ENCODE measurements at regions not wholly inside any gene's neighbourhood (a gene's known extent, or its start where the extent isn't known, plus 50 kb on each side); places are given as distances from the start of the nearest gene placed in this dataset.
"Not testable (repeated sequence)": the region's sequence is repeated elsewhere in the genome, so short reads cannot be mapped to it uniquely, and the experiment has no call there.

DNA sequence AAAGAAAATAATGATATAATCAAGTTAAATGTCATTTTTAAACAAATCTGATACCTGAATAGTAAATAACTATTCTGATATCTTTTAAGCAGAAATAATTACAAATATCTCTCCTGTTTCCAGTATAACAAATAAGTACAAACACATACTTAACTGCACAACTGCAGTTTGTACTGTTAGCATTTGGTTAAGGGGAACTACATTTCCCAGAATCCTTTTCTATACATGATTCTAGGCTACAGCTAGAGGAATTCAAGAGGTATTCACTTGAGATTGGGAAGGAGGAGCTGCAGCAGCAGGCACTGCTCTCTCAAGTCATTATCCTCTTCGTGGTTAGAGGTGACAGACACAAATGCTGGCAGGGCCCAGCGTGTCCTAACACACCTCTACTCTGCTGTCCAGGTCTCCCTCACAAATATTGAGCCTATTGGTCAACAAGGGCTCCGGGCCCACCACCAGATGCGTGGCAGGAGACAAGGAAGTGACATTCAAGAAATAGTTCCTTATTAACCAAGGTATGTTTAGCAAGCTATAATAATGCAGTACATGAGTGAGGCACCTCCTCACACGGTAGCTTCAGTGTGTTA lies 255.1 kb upstream of the MKLN1 start:
- no peaks in the 10 kb centered on the region for H3K27me3 ChIP-seq (ENCODE audit: low read depth, low read length)
- H3K27ac ChIP-seq (ENCODE audit: low read length), result peak overlapping the region; percentile 52
- peaks cover 6 to 48% of the 10 kb centered on the region in 2 donors for H3K4me1 ChIP-seq (ENCODE audit: control insufficient read depth in 1 of 2, insufficient read depth in 2 of 2, low read length in 2 of 2)
- peak overlapping the region in 1 of 2 donors; percentile 32 for H3K4me3 ChIP-seq (ENCODE audit: low read depth in 1 of 2, low read length in 2 of 2)
- peaks cover 0 to 2% of the 10 kb centered on the region in 2 donors for H3K36me3 ChIP-seq (ENCODE audit: control insufficient read depth in 1 of 2, insufficient read depth in 2 of 2, low read length in 2 of 2)
- no peaks in the 10 kb centered on the region for H3K9me3 ChIP-seq (ENCODE audit: control insufficient read depth in 1 of 2, low read length in 2 of 2)

DNA sequence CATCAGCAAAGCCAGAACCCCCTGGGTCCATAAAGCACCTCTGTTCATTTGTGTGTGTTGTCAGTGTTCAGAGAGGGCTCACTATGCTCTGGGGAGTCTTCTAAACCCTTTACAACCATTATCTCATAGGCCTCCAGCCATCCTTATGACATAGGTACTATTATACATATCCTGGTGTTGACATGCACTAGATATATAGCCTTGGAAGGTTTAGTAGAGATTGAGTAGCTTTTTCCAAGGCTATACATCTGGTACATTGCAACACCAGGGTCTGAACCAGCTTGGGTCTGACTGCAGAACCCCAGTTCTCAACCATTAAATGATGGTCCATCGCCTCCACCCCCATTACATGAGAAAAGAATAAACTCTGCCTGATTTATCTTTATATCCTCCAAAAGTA lies 253.6 kb upstream of the MKLN1 start:
- H3K4me3 ChIP-seq (ENCODE audit: low read depth in 1 of 2, low read length in 2 of 2), result no peak overlapping the region
- no peak overlapping the region for H3K27ac ChIP-seq (ENCODE audit: low read length)
- no peaks in the 10 kb centered on the region for H3K9me3 ChIP-seq (ENCODE audit: control insufficient read depth in 1 of 2, low read length in 2 of 2)
- H3K4me1 ChIP-seq (ENCODE audit: control insufficient read depth in 1 of 2, insufficient read depth in 2 of 2, low read length in 2 of 2), result peaks cover 6 to 40% of the 10 kb centered on the region in 2 donors
- H3K27me3 ChIP-seq (ENCODE audit: low read depth, low read length), result no peaks in the 10 kb centered on the region
- H3K36me3 ChIP-seq (ENCODE audit: control insufficient read depth in 1 of 2, insufficient read depth in 2 of 2, low read length in 2 of 2), result peaks cover 0 to 4% of the 10 kb centered on the region in 2 donors

DNA sequence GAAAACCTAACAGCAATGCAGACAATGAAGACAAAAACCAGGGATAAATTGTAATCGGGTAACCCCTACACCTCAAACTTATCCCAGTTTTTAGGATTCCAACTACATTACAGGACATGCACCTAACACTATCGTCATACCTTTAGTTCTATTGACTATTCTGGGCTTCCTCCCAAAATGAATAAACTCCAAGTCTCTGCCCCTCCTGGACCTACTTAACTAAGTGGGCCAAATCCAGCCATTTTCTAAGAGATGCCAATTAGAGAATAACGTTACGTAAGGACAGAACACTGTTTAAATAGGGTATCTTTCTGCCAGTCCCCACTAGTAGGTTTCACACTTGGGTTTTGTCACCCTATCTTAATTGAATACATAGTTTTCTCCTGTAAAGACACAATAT lies 253.1 kb upstream of the MKLN1 start:
- no peaks in the 10 kb centered on the region for H3K9me3 ChIP-seq (ENCODE audit: control insufficient read depth in 1 of 2, low read length in 2 of 2)
- peaks cover 0 to 9% of the 10 kb centered on the region in 2 donors for H3K36me3 ChIP-seq (ENCODE audit: control insufficient read depth in 1 of 2, insufficient read depth in 2 of 2, low read length in 2 of 2)
- no peak overlapping the region for H3K4me3 ChIP-seq (ENCODE audit: low read depth in 1 of 2, low read length in 2 of 2)
- H3K27ac ChIP-seq (ENCODE audit: low read length), result no peak overlapping the region
- no peaks in the 10 kb centered on the region for H3K27me3 ChIP-seq (ENCODE audit: low read depth, low read length)
- H3K4me1 ChIP-seq (ENCODE audit: control insufficient read depth in 1 of 2, insufficient read depth in 2 of 2, low read length in 2 of 2), result peaks cover 6 to 38% of the 10 kb centered on the region in 2 donors

DNA sequence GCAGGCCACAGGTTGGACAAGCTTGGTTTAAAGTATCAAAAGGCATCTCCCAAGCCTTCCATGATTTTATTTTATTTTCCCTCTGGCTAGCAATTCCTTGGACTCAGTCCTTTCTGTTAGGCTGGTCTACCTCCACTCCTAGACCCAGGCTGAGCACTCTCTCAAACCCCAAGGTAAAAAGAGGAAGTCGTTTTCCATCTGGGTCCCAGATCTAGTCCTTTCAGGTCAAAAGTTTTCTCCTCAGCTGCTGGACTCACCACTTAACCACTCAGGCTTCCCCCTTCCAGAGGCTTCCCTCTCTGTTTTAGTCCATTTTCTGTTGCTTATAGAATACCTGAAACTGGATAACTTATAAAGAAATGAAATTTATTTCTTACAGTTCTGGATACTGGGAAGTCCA lies 252.3 kb upstream of the MKLN1 start:
- Histone ChIP-seq H3K27me3 (ENCODE audit: low read depth, low read length) (no peaks in the 10 kb centered on the region), H3K4me3 (ENCODE audit: low read depth in 1 of 2, low read length in 2 of 2) (no peak overlapping the region), H3K36me3 (ENCODE audit: control insufficient read depth in 1 of 2, insufficient read depth in 2 of 2, low read length in 2 of 2) (peaks cover 0 to 9% of the 10 kb centered on the region in 2 donors), H3K27ac (ENCODE audit: low read length) (no peak overlapping the region), H3K4me1 (ENCODE audit: control insufficient read depth in 1 of 2, insufficient read depth in 2 of 2, low read length in 2 of 2) (peaks cover 6 to 39% of the 10 kb centered on the region in 2 donors), H3K9me3 (ENCODE audit: control insufficient read depth in 1 of 2, low read length in 2 of 2) (no peaks in the 10 kb centered on the region)

DNA sequence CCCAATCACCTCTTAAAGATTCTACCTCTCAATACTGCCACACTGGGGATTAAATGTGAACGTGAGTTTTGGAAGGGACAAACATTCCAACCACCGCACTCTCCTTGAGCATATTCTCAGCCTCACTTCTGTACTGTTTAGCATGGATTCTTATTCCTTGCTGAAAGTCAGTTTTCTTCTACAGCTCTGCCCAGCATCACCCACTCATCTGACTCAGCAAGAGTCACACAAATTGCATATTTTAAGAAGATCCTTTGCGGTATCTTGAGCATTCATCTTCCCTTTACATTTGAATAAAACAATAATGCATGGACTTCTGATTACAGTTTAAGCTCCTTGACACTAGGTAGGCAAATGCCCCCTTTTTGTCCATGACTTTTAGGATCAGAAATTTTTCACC lies 251.6 kb upstream of the MKLN1 start:
- Histone ChIP-seq H3K4me3 (ENCODE audit: low read depth in 1 of 2, low read length in 2 of 2) (no peak overlapping the region), H3K4me1 (ENCODE audit: control insufficient read depth in 1 of 2, insufficient read depth in 2 of 2, low read length in 2 of 2) (peaks cover 6 to 43% of the 10 kb centered on the region in 2 donors), H3K27me3 (ENCODE audit: low read depth, low read length) (no peaks in the 10 kb centered on the region), H3K36me3 (ENCODE audit: control insufficient read depth in 1 of 2, insufficient read depth in 2 of 2, low read length in 2 of 2) (peaks cover 0 to 9% of the 10 kb centered on the region in 2 donors), H3K27ac (ENCODE audit: low read length) (no peak overlapping the region), H3K9me3 (ENCODE audit: control insufficient read depth in 1 of 2, low read length in 2 of 2) (no peaks in the 10 kb centered on the region)

DNA sequence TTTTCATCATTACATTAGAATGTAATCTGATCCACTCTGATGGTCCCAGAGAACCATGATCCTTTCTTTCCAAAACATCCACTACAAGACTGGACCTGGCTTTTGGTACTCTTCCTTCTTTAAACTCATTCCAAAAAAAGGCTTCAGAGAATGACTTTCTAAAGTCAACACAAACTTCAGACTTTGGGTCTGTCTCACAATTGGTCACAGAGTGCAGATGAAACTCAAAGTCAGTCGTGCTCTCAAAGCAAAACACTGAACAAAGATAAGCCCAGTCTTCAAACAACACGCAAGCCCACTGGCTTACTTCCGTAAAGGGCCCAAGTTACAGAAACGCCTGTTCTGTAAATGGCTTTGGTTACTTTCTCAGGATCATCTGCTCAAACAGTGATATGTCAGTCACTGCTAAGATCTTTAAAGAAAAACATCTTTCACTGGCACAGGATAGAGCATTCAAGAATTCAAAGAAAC lies 250.9 kb upstream of the MKLN1 start:
- Histone ChIP-seq H3K27ac (ENCODE audit: low read length) (peak overlapping the region; percentile 3), H3K27me3 (ENCODE audit: low read depth, low read length) (no peaks in the 10 kb centered on the region), H3K36me3 (ENCODE audit: control insufficient read depth in 1 of 2, insufficient read depth in 2 of 2, low read length in 2 of 2) (peaks cover 0 to 9% of the 10 kb centered on the region in 2 donors), H3K4me3 (ENCODE audit: low read depth in 1 of 2, low read length in 2 of 2) (no peak overlapping the region), H3K9me3 (ENCODE audit: control insufficient read depth in 1 of 2, low read length in 2 of 2) (no peaks in the 10 kb centered on the region), H3K4me1 (ENCODE audit: control insufficient read depth in 1 of 2, insufficient read depth in 2 of 2, low read length in 2 of 2) (peaks cover 6 to 43% of the 10 kb centered on the region in 2 donors)

DNA sequence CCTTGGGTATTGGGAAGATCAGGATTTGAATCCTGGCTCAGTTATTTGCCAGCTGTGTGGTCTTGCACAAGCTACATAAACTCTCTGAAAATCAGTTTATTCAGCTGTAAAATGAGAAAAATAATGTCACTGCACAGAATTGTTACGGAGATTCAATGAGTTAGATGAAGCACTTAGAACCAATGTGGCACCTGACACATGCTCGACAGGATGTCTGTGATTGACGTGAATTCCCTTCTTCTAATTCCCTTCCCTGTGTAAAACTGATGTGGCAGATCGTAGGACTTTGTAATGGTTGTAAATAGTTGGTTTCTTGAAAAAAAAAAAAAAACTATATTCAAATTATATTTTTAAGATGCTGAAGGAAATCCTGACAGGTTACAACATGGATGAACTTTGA lies 249.9 kb upstream of the MKLN1 start:
- peaks cover 0 to 9% of the 10 kb centered on the region in 2 donors for H3K36me3 ChIP-seq (ENCODE audit: control insufficient read depth in 1 of 2, insufficient read depth in 2 of 2, low read length in 2 of 2)
- H3K9me3 ChIP-seq (ENCODE audit: control insufficient read depth in 1 of 2, low read length in 2 of 2), result no peaks in the 10 kb centered on the region
- no peaks in the 10 kb centered on the region for H3K27me3 ChIP-seq (ENCODE audit: low read depth, low read length)
- H3K27ac ChIP-seq (ENCODE audit: low read length), result no peak overlapping the region
- peaks cover 2 to 36% of the 10 kb centered on the region in 2 donors for H3K4me1 ChIP-seq (ENCODE audit: control insufficient read depth in 1 of 2, insufficient read depth in 2 of 2, low read length in 2 of 2)
- no peak overlapping the region for H3K4me3 ChIP-seq (ENCODE audit: low read depth in 1 of 2, low read length in 2 of 2)

DNA sequence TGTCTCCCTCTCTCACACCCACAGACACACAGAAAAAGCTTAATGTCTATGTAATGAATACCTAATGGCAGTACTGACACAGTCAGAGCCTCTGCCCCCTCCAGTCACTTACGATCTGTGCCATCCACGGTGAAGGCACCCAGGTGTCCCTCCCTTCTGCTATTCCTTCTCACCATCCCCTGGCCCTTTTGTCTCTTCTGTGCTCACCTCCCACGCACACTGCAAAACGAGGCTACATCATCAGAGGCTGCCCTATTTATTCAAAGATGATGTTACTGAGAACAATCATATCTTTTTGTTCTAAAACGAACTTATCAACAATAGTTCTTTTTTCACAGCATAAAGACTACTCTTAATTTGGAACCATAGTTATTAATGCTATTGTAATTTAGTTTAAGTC lies 246.9 kb upstream of the MKLN1 start:
- no peak overlapping the region for H3K27ac ChIP-seq (ENCODE audit: low read length)
- peaks cover 0 to 9% of the 10 kb centered on the region in 2 donors for H3K36me3 ChIP-seq (ENCODE audit: control insufficient read depth in 1 of 2, insufficient read depth in 2 of 2, low read length in 2 of 2)
- peaks cover 0 to 25% of the 10 kb centered on the region in 2 donors for H3K4me1 ChIP-seq (ENCODE audit: control insufficient read depth in 1 of 2, insufficient read depth in 2 of 2, low read length in 2 of 2)
- no peaks in the 10 kb centered on the region for H3K27me3 ChIP-seq (ENCODE audit: low read depth, low read length)
- H3K9me3 ChIP-seq (ENCODE audit: control insufficient read depth in 1 of 2, low read length in 2 of 2), result no peaks in the 10 kb centered on the region
- no peak overlapping the region for H3K4me3 ChIP-seq (ENCODE audit: low read depth in 1 of 2, low read length in 2 of 2)

DNA sequence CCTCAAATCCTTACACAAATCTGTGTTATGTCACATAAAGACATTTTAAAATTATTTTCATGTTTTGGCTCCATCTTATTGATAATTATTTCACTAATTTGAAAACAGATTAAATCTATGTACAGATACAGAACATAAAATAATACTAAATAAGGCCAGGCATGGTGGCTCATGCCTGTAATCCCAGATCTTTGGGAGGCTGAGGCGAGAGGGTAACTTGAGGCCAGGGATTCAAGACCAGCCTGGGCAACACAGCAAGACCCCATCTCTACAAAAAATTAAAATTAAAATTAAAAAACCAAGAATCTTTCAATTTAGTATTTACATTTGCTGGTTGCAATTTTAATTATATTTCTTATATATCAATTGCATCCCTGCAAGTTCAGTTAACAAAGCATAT lies 246.4 kb upstream of the MKLN1 start:
- Histone ChIP-seq H3K36me3 (ENCODE audit: control insufficient read depth in 1 of 2, insufficient read depth in 2 of 2, low read length in 2 of 2) (peaks cover 0 to 9% of the 10 kb centered on the region in 2 donors), H3K27me3 (ENCODE audit: low read depth, low read length) (no peaks in the 10 kb centered on the region), H3K4me3 (ENCODE audit: low read depth in 1 of 2, low read length in 2 of 2) (no peak overlapping the region), H3K9me3 (ENCODE audit: control insufficient read depth in 1 of 2, low read length in 2 of 2) (no peaks in the 10 kb centered on the region), H3K4me1 (ENCODE audit: control insufficient read depth in 1 of 2, insufficient read depth in 2 of 2, low read length in 2 of 2) (peaks cover 0 to 20% of the 10 kb centered on the region in 2 donors), H3K27ac (ENCODE audit: low read length) (no peak overlapping the region)

DNA sequence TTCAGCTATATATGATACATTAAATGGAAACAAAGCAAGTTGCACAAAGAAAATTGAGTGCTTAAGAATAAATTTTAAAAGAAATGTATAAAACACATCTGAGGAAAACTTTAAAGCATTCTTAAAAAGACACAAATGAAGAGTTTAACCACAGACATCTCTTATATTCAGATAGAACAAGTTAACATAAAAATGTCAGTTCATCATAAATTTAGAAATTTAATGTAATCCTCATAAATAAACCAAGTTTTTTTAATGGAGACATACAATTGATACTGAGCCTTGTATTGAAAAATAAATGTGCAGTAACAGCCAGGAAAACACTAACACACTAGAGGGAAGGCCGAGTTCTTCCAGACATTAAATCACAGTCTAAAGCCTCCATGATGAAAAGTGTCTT lies 243.9 kb upstream of the MKLN1 start:
- Histone ChIP-seq H3K4me3 (ENCODE audit: low read depth in 1 of 2, low read length in 2 of 2) (no peak overlapping the region), H3K27ac (ENCODE audit: low read length) (no peak overlapping the region), H3K4me1 (ENCODE audit: control insufficient read depth in 1 of 2, insufficient read depth in 2 of 2, low read length in 2 of 2) (peaks cover 0 to 16% of the 10 kb centered on the region in 2 donors), H3K9me3 (ENCODE audit: control insufficient read depth in 1 of 2, low read length in 2 of 2) (no peaks in the 10 kb centered on the region), H3K36me3 (ENCODE audit: control insufficient read depth in 1 of 2, insufficient read depth in 2 of 2, low read length in 2 of 2) (peaks cover 0 to 8% of the 10 kb centered on the region in 2 donors), H3K27me3 (ENCODE audit: low read depth, low read length) (no peaks in the 10 kb centered on the region)

DNA sequence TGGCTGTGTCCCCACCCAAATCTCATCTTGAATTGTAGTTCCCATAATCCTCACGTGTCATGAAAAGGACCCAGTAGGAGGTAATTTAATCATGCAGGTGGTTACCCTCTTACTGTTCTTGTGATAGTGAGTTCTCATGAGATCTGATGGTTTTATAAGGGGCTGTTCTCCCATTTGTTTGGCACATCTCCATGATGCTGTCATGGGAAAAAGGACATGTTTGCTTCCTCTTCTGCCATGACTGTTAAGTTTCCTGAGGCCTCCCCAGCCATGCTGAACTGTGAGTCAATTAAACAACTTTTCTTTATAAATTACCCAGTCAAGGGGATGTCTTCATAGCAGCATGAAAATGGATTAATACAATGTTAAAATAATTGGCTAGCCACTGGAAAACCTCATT lies 243.3 kb upstream of the MKLN1 start:
- H3K4me3 ChIP-seq (ENCODE audit: low read depth in 1 of 2, low read length in 2 of 2); H3K27ac ChIP-seq (ENCODE audit: low read length); H3K9me3 ChIP-seq (ENCODE audit: control insufficient read depth in 1 of 2, low read length in 2 of 2); H3K36me3 ChIP-seq (ENCODE audit: control insufficient read depth in 1 of 2, insufficient read depth in 2 of 2, low read length in 2 of 2); H3K27me3 ChIP-seq (ENCODE audit: low read depth, low read length): not testable (repeated sequence)
- peaks cover 0 to 17% of the 10 kb centered on the region in 2 donors for H3K4me1 ChIP-seq (ENCODE audit: control insufficient read depth in 1 of 2, insufficient read depth in 2 of 2, low read length in 2 of 2)
